Caki2 (cell line): ENCODE measurements at regions not wholly inside any gene's neighbourhood (a gene's known extent, or its start where the extent isn't known, plus 50 kb on each side); places are given as distances from the start of the nearest gene placed in this dataset.
"Not testable (repeated sequence)": the region's sequence is repeated elsewhere in the genome, so short reads cannot be mapped to it uniquely, and the experiment has no call there.

ENCODE experiments used
- DNase-seq: peaks from one replicate; pipeline ENCODE4 v3.0.0-alpha.2; 2015; ENCODE audit warnings: low read depth
- in situ Hi-C: cut with HindIII; loops from 2 replicates; pipeline ENCODE4 v1.10.0; 2016; ENCODE audit warnings: low sequenced_read_pairs, low pct_unique_long_range_greater_than_20kb, mixed read lengths

DNA sequence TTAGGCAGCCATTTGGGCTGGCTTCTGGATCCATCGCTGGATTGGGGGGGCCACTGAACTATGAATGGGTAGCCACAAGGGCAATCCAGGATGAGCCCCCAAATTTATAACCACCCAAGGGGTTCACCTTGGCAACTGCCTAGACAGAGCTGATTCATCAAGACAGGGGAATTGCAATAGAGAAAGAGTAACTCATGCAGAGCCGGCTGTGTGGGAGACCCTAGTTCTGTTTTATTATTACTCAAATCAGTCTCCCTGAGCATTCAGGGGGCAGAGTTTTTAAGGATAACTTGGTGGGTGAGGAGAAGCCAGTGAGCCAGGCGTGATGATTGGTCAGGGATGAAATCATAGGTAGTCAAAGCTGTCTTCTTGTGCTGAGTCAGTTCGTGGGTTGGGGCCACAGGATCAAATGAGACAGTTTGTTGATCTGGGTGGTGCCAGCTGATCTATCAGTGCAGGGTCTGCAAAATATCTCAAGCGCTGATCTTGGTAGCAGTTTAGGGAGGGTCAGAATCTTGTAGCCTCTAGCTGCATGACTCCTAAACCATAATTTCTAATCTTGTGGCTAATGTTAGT lies 57.9 kb downstream of the DNAJB9 start:
- DNase-seq, result no peak
- in situ Hi-C loops, result no loop called here

DNA sequence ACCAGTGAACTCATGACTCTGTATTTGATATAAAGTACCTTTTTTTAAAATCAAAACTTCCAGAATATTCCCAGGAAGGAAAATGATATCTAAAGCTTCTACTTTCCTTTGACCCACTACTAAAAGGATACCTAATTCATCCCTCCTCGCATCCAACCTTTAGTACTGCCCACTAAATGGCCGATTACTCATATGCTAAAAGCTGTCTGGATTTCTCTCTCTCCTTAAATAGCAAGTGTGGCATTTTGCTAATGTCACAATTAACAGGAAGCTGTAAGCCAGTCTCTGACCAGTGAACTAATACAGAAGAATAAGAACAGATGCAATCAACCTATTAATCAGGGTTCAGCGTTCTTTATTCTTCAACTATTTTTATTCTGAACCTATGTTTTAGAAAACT lies 59.0 kb downstream of the DNAJB9 start:
- no peak for DNase-seq
- in situ Hi-C loops, result no loop called here

- in situ Hi-C loops, result no loop called here
- DNase-seq, result no peak
These were observed 60.2 kb downstream of the DNAJB9 start for GRCh38 chr7:108629651-108630400.

DNA sequence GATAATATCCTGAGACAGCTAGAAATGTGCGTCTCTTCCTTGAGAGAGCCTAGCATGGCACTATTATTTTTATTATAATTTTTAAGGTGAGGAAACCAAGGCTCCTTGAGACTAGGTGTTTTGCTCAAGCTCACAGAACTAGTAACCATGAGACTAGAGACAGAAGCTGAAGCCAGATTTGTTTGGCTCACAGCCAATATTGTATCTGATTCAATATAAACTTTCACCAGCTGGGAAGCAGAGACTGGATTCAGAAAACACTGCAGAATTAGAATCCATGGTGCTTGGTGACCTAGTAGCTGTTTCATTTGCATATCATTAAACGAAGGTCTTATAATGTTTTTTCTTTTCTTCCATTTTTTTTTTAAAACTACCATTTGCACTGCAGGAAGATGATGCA lies 64.4 kb downstream of the DNAJB9 start:
- in situ Hi-C loops, result no loop called here

DNA sequence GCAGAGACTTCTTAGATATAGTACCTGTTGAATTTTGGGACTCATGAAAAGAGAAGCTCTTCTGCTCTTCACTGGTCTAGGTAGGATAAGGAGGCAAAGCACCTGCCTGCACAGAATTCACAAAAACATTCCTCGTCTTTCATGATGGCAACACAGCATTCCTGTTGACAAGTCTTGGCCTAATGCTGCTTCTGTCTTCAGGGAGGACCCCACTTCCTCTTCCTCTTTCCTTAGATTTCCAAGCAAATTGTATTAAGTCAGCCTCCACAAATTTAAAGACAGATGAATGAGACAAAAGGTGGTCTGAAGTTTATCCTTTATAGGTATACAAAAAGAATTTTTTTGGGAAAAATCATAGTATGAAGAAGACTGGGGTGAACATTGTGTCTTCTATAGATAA lies 64.9 kb downstream of the DNAJB9 start:
- DNase-seq, result no peak

More for the DNA sequence above, 64.4 kb downstream of the DNAJB9 start:
- DNase-seq, result no peak

DNA sequence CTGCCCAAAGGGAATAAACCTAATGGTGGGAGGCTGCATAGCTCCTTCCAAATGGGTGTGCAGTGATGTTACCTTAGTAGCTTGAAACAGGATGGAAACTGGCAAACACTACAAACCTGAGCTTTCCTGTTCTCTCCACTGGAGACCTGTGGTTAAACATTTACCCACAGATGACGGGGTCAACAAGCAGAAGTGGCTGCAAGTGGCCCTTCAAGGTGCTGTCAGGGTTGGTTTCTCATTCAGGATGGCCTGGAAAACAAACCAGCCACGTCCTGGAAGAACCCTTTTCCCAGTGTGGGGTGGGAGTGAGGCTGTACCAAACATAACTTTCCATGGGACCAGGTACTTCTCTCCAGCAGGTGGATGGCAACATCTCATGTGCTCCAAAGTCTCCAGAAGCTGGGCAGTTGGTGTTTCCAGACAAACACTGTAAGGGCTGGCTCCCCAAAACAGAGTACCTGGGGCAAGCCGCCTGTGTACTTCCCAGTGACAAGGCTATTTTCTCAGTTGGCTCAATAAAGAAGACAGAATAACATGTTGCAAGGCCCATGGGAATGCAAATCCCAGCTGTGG lies 67.5 kb downstream of the DNAJB9 start:
- in situ Hi-C loops, result no loop called here
- DNase-seq, result no peak

More for the DNA sequence above, 64.9 kb downstream of the DNAJB9 start:
- in situ Hi-C loops, result no loop called here

DNA sequence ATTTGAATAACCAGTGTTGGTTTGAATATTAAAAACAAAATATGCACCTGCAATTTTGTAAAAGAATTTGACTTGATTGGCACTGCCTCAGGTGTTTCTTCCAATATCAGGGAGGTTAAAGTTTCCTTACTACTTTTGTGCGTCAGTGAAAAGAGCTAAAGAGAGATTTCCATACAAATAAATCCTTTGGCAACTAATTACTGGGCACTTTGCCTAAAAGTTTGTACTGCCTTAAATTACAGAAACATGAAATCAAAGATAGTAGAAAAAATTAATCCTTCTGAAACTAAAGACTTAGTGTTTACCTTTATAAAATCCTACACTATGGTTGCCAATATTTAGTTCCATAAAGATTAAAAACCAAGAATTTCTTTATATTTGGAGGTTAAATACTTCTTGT lies 72.5 kb downstream of the DNAJB9 start:
- in situ Hi-C loops, result no loop called here
- no peak for DNase-seq

DNA sequence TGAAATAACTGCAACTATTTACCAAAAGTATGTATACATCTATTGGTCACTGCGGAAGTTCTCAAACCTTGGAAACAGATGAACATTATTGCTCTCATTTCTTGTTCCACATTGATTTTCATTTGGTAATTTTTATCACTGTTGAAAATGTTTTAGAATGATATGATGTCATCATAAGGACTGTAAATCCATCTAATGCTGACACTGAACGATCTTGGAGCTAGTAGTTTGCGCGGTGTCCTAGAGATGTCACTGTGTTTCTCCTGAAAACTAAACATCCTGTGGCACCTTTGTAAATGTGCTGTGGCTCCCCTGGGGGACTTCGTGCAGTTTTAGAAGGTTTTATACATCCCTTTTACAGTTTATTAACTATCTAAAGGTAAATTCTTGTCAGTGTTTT lies 73.5 kb downstream of the DNAJB9 start:
- in situ Hi-C loops, result no loop called here
- no peak for DNase-seq

DNA sequence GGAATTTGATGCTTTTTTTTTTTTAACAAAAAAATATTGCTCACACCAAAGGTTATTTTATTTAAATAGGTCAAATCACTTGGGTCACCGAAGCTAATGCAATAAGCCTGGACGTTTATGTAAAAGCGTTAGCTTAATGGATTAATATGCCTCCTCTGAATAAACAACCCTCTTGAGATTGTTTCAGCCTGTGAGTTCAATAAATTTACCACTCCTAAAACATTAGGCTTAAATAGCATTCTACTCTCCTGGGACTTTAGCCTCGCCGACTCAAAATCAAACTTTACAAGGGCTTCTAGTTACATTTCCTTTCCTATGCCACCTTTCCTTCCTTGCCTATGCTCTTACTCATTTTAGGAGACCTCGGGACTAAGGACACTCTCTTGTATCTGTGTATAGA lies 79.3 kb downstream of the DNAJB9 start:
- DNase-seq, result no peak
- in situ Hi-C loops, result no loop called here

- no peak for DNase-seq
- in situ Hi-C loops, result no loop called here
These were observed 80.8 kb downstream of the DNAJB9 start for GRCh38 chr7:108650467-108650866.

GRCh38 chr7:108652886-108653285 lies 83.2 kb downstream of the DNAJB9 start:
- in situ Hi-C loops, result no loop called here
- no peak for DNase-seq

DNA sequence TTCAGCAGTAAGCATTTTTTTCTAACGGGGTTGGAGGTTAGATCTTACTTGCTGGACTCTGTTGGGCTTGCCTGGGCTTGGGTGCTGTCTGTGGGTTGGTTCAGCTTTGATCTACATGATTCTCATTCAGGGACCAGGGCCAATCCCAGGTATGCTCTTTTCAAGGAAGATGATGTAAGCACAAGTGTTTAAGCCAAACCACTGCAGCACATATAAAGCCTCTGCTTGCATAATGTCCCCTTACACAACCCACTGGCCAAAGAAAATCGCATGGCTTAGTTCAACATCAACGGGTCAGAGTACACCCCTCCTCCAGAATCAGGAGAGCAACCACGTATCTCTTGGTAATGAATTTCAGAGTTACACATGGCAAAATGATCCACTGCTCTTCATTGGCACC lies 83.9 kb downstream of the DNAJB9 start:
- in situ Hi-C loops, result no loop called here
- DNase-seq, result no peak

DNA sequence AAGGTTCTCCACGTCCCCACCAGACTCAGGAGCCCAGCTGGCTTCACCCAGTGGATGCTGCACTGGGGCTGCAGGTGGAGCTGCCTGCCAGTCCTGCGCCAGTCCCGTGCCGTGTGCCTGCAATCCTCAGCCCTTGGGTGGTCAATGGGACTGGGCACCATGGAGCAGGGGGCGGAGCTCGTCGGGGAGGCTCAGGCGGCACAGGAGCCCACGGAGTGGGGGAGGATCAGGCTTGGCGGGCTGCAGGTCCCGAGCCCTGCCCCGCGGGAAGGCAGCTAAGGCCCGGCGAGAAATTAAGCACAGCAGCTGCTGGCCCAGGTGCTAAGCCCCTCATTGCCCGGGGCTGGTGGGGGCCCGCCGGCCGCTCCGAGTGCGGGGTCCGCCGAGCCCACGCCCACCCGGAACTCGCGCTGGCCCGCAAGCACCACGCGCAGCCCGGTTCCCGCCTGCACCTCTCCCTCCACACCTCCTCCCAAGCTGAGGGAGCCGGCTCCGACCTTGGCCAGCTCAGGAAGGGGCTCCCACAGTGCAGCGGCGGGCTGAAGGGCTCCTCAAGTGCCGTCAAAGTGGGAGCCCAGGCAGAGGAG lies 87.6 kb downstream of the DNAJB9 start:
- in situ Hi-C loops, DNase-seq: not testable (repeated sequence)

DNA sequence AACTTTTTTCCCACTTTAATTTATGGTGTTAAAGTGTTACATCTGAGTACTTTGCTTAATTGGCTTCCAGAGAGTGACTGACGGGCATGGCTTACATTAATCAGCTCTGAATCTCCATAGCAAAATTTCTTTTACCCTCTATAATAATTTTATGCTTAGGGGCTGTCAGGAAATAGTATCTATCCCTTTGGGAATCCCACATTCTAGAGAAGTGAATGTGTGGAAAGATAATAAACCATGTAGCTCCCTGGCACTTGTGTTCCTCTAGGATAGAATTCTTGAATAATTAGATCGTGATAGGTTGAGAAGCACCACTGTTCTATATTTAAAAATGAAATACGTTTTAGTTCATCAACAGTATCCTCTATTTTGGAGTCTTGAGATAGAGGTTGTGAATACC lies 89.6 kb downstream of the DNAJB9 start:
- no peak for DNase-seq
- in situ Hi-C loops, result no loop called here

GRCh38 chr7:108659867-108660266 lies 90.2 kb downstream of the DNAJB9 start:
- no peak for DNase-seq
- in situ Hi-C loops, result no loop called here

DNA sequence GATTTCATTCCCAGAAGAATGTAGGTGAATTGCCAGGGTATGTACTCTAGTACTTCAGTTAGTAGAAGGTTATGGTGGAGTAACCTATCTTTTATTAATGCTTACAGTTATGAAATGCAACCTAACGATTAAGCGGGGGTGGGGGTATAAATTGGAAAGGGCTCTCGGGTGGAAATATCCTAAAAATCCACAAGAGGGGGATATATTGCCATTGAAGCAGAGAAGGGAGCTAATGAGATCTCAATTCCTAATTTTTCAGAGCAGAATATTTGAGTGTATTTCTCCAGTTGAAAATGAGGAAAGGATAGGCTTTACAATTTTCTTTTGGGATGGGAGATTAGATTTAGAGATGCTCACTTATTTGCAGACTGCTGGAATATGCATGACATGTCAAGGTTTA lies 90.8 kb downstream of the DNAJB9 start:
- DNase-seq, result no peak

GRCh38 chr7:108662783-108663362 lies 93.2 kb downstream of the DNAJB9 start:
- DNase-seq, result no peak
- in situ Hi-C loops, result no loop called here

More for the DNA sequence above, 90.8 kb downstream of the DNAJB9 start:
- in situ Hi-C loops, result no loop called here

DNA sequence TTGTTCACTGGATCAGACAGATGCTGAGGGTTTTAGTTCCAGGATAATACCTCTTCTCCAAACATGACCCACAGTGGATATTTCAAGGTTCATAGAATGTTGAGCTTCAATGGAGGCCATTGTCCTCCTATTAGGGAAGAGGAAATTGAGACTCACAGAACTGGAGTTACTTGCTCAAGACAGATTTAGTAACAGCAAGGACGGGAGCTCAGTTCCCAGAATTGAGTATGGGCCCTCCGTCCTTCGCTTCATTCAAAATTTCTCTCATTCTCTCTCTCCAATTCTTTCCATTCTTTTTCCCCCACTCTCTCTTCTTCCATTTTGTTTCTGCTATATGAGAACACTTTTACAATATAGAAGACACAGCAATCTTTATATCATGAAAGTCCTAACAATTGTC lies 94.0 kb downstream of the DNAJB9 start:
- in situ Hi-C loops, result no loop called here
- DNase-seq, result no peak

DNA sequence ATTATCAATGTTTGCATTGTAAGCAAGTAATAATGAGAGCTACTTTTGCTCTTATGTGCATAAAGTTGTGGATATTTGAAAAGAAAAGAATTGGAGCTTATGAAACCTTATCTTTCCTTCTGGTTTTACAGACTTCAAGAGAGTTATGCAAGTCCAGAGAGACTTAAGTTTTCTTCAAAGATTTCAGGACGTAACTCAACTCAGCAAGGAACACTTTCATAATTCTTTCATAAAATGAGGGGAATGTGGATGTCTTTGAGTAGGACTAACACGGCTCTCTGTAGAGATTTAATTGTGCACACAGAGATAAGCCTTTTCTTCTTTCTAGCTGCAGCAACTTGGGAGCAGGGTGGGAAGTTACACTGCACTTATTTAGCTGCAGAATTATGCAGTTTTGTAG lies 97.5 kb downstream of the DNAJB9 start:
- in situ Hi-C loops, result no loop called here
- no peak for DNase-seq
